Medulla oblongata (tissue), 1 donor: ENCODE measurements at regions not wholly inside any gene's neighbourhood (a gene's known extent, or its start where the extent isn't known, plus 50 kb on each side); places are given as distances from the start of the nearest gene placed in this dataset.
A peak's percentile ranks its signal among the peaks of the same experiment; 100 is the strongest.

Experiments
- DNase-seq: peaks from one replicate; pipeline ENCODE4 v3.0.0-alpha.2; 2015; ENCODE audit errors: extremely low spot score

DNA sequence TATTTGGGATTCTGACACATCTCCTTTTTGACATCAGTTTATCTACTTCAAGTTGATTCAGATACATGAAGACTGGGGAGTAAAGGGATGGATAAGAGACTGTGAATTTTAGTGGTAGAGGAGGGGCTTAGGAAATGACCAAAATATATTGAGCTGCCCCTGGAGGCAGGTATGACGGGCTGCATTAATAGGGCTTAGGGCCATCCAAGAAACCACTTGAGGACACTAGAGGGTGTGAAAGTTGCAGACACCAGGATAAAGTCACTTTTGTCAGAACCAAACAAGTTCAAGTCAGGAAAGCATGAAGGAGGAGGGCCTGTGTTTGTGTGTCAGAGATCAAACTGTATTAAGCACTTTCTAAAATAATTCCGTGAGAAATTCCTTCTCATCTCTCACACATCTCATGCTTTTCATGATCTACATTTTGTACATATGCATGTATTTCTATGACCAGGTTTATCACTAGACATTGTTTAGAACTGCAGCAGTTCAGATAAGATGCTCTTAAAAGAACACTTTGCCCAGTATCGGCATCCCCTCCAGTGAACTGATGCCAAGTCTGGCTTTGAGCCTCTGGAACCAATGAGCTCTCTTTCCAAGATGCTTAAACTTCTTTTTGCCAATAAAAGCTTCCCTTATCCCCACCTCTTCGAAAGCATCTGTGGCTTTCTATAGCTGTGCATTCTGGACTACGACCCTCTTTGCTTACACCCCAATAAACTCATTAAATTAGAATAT is 136.9 kb downstream of the SLC38A1 start:
- no peak for DNase-seq

GRCh38 chr12:46127656-46128055 is 137.3 kb upstream of the SCAF11 start:
- DNase-seq = no peak

- peak; percentile 28 for DNase-seq
Measured at GRCh38 chr12:46126050-46126727, 135.8 kb upstream of the SCAF11 start.

- peak; percentile 95 for DNase-seq
Measured at GRCh38 chr12:46124848-46125619, 134.7 kb upstream of the SCAF11 start.

GRCh38 chr12:46124132-46124847 is 133.9 kb upstream of the SCAF11 start:
- DNase-seq = no peak

GRCh38 chr12:46112364-46112763 is 122.0 kb upstream of the SCAF11 start:
- no peak for DNase-seq

- DNase-seq = no peak
Measured at GRCh38 chr12:46111715-46112114, 121.3 kb upstream of the SCAF11 start.

- no peak for DNase-seq
Measured at GRCh38 chr12:46110928-46111699, 120.7 kb upstream of the SCAF11 start.

DNA sequence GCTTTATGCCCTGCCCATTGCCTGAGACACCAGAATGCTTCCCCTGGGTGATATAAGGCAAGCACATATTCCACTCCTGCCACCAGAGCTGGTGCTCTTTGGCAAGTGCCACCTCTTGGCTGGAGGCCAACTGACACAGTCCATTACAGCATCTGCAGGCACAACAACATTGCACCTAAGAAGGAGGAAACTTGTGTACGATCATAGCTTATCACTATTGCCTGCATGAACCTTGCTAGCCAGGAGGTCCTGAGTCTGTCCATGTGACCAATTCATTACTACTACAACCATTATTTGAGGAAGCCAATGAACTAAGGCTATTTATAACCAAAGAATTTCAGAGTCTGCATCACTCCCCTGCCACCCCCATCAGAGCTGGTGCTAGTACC is 119.8 kb upstream of the SCAF11 start:
- no peak for DNase-seq

DNA sequence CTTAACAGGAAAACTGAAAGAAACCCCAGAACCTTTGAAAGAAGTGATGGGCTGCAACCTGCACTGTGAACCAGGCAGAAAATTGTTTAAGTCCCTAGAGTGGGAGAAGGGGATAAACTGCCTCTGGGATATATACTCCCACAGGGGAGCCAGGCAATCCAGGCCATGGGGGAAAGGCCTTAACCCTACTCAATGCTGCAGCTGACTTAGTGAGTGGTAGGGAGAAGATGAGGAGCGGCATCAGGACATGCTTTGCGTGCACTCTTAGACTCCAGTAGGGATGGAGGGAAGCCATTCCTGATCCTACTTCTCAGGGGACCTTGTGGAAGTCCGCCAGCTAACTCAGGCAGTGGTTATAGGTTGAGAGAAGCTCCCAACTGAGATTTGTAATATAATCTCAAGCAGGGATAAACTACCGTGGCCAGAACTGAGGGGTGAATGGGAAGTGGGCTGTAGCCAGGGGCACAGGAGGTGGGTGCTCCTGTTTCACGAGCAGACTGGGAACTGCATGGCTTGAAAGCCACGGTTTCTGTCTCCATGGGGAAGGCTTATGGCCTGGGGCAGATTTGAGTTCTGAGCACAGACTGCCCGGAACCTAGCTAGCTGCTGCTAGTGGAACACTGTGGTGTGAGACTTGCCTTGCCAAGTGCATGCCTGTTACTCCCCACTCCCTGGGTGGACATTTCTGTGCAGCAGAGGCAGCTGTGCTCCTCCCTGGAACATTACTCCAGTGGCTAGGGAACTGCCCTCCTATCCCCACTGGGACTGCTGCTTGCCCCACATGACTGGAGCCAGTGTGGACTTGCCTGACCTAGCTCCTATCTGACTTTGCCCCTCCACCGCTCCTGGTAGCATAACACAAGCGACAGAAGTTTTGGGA is 119.2 kb upstream of the SCAF11 start:
- no peak for DNase-seq

- no peak for DNase-seq
Measured at GRCh38 chr12:46108721-46109120, 118.3 kb upstream of the SCAF11 start.

DNA sequence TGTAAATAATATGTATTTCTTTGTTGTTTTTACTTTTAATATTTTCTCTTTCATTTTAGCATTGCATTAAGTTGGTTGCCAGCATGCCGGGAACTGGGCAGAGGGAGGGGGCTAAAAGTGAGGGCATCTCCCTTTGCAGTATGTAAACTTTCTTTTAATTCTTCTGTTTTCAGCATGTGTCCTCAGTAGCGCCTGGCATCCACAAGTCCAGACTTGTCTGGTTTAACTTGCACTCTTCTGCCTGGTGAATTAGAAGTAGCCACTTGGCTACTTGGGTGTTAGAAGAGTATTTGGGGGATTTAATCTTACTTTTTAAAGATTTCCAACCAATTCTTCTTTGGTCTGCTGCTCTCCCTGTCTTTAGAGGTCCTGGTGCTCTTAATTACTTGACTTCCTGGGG is 117.2 kb upstream of the SCAF11 start:
- no peak for DNase-seq

DNA sequence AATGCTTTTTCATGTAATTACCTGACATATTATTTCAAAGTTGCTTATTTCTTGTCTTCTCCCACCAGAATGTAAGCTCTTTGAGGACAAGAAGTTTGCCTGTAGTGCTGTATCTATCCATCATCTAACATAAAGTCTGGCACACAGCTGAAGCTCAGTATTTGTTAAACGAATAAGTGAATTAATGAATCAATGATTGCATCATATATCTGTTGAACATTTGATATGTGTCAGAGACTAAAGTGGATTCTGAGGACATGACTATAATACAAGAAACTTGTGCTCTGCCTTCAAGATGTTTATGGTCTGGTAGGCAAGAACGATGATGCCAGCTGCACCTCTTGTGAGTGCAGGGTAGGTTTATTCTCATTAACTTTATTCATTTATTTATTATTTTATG is 115.4 kb upstream of the SCAF11 start:
- no peak for DNase-seq

DNA sequence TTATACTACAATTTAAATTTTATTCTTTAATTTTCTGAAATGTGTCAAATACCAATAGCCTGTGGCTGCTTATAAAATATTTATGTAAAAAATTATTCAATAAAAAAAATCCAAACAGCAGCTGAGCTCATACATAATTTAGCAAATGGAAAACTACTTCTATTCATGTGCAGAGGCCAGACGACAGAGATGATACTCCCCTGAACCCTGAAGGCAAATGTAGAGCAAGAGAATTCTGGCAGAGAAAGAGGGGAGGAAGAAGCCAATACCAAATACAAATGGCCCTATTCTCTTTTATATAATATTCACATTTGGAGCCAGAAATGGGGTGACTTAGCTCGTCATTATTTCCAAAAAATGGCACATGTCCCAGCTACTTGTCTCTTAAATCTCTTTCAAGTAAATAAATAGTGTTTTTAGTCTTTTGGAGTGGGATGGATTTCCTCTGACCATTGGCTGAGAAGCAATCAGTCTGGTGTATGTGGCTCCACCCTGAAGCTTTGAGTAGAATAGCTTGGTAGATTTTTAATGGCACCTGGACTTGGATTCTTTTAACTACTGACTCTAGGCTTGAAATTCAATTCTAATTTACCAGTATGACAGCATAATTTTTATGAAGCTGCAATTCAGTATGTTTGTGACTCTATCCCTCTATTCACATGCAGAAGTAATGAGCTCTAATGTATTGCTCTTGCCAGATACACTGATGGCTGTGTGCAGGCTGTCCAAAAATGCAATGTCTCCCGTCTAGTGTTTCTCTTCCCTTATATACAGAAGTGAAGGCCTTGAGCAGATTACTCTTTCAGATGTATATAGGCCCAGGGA is 113.4 kb upstream of the SCAF11 start:
- DNase-seq = peak; percentile 71

DNA sequence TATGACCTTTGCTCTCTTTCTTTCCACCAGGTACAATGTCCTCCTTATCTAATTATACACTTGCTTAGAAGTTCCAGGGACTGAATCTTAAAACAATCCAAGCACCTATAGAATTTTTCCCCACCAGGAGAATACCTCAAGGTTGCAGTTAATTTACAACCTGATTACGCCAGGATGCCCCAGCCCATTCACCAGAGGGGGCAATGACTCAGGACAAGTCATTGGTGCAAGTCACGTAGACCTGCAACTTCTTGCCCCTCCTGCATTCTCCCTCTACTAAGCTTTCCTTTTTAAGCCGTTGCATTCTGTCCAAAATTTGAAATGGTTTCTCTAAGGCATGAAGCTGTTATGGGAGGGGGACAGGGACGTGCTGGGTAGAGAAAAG is 111.1 kb upstream of the SCAF11 start:
- DNase-seq = no peak

- no peak for DNase-seq
Measured at GRCh38 chr12:46100551-46101484, 110.4 kb upstream of the SCAF11 start.

DNA sequence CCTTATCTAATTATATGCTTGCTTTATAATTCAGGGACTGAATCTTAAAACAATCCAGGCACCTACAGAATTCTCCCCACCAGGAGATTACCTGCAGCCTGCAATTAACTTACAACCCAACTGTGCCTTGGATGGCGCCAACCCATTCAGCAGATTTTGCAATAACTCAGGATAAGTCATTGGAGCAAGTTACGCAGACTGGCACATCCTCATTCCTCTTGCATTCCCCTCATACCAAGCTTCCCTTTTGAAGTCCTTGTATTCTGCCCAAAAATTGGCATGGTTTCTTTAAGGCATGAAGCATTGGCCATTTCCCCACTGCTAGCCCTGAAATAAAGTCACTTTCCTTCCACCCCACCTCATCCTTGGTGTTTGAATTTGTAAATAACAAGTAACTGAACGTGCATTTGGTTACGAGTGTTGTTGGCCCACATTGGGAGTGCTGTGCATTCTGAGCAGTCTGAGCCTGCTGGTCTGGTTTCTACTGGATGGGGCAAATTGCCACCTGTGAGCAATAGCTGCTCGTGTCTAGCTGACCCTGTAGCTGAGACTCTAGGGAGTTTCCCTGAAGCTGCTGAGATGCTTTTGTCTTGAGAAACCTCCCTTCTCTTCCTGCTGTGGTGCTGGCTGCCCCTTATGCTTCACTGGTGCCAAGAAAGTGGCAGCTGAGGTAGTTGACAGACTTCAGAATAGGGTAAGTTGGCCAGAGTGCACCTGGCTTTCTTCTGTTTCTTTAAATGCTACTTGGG is 99.2 kb upstream of the SCAF11 start:
- no peak for DNase-seq
